Inferior parietal cortex (tissue), 1 donor: ENCODE measurements at regions not wholly inside any gene's neighbourhood (a gene's known extent, or its start where the extent isn't known, plus 50 kb on each side); places are given as distances from the start of the nearest gene placed in this dataset.

Source experiments
- DNase-seq: peaks from one replicate; pipeline ENCODE4 v3.0.0-alpha.2; 2016; ENCODE audit errors: extremely low spot score

DNA sequence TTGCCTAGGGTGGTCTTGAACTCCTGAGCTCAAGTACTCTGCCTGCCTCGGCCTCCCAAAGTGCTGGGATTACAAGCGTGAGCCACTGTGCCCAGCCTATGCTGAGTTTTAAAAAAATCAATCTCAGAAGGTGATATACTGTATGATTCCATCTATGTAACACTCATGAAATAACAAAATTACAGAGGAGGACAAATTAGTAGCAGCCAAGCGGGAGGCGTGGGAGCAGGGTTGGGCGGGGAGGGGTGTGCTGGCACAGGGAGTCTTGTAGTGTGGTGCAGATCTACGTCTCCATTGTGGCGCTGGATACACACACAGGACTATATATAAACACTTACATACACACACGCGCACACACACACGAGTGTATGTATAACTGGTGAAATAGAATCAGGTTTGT is 80.6 kb upstream of the LINGO1 start:
- DNase-seq, result no peak

DNA sequence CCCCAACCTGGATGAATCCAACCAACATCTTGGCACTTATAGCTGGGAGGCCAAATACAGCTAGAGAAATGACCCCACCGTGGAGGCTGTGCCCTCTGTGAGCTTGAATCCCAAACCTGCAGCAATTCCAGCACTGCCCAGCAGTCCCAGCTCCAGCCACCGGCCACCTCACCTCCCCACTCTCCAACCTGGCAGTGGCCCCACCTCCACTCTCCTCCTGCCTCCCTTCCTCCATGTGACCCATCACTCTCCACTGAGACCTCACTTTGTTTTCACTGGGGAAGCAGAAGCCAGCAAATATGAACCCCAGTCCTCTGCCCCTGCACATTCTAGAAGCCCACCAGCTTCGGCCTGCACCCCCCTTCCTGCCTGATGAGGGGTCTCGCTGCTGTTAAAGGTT is 79.7 kb upstream of the LINGO1 start:
- no peak for DNase-seq

DNA sequence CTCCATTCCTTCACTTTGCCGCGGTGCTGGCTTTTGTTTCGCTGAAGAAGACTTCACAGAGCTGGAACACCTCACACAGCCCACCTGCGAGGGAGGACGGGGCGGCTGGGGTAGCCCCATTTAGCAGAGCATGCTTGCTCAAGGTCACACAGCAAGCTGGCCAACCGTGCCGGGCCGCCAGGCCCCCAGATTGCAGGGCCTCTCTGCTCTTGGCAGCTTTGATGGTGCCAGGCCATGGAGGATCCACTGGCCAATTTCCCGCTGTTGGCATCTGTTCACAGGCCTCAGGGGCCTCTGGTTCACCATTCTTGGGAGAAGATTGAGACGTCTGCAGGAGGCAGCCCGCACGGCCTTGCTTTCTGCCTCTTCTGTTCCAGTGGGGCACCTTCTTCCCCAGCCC is 77.9 kb upstream of the LINGO1 start:
- DNase-seq, result no peak

DNA sequence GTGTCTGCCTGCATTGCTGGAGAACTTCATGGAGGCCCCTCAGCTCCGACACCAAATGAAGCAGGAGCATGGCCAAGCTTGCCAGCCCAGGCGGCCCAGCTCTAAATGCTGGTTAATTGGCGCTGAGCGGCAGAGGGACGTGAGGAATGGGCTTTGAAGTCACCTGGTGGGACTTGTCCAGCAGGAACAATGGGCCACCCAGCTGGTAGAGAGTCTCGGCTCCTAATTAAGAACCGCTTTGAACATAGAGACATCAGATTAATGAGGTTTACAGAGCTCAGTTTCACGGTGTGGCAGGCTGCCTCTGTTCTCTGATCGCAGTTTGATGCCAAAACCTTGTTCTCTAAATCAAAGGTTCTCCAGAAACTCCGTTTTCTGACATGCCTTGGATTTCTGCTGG is 77.5 kb upstream of the LINGO1 start:
- DNase-seq, result no peak

DNA sequence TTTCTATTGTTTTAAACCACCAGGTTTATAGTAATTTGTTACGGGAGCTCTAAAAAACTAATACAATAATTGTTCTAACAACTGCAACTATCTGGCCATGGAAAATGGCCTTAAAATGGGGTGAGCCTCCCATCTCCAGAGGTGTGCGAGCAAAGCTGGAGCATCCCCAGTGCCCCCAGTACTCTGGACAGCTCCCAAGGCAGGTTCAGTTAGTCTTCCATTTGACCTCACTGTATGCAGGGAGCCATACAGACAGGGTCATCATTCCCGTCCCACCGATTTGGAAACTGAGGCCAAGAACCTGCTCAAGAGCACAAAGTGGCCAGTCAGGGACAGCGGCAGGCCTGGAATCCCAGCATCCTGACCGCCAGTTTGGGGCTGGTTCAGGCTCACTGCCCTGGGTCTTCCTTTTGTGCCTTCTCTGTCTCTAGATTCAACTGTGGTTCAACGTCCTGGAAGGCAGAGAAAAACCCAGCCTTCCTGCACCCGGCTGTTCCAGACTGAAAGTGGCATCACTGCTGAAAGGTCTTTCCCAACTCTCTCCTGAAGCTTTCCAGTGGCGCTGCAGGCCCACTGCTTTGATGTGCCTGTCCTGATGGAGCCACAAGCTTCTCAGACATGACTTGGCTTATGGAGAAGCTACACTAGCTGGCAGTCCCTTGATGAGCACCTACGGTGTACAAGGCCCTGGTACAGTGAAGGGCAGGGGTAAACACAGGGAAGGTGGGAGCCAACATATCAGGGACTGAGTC is 76.6 kb upstream of the LINGO1 start:
- no peak for DNase-seq

DNA sequence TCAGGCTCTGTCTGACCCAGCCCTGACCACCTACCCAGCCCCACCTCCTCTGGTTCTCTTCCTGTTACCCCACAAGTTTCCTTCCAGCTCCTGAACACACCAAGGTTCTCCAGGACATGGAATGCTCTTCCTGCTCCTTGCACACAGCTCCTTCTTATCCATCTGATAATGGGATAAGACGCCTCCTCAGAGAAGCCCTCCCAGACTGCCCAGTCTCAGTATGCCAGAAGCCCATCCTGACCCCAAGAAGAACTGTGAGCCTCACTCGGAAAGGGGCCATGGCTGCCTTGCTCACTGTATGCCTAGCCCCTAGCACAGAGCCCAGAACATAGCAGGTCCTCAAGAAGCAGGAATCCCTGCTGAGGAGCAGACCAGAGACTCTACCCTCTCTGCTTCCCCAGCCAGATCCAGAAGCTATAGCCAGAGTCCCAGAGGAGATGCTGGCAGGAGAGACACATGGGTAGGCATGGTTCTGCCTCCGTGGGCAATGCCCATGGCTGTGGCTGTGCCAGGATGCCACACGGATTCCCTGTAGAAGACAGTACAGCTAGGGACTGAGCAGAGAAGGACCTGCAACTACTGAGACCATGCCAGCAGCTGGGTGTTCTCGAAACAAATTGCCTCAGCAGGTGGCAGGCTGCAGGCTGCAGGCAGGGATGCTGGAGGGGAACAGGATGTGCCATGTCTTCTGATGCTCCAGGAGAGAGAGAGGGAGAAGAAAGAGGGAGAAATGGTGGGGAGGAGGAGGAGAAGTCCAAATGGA is 74.0 kb upstream of the LINGO1 start:
- DNase-seq, result no peak

DNA sequence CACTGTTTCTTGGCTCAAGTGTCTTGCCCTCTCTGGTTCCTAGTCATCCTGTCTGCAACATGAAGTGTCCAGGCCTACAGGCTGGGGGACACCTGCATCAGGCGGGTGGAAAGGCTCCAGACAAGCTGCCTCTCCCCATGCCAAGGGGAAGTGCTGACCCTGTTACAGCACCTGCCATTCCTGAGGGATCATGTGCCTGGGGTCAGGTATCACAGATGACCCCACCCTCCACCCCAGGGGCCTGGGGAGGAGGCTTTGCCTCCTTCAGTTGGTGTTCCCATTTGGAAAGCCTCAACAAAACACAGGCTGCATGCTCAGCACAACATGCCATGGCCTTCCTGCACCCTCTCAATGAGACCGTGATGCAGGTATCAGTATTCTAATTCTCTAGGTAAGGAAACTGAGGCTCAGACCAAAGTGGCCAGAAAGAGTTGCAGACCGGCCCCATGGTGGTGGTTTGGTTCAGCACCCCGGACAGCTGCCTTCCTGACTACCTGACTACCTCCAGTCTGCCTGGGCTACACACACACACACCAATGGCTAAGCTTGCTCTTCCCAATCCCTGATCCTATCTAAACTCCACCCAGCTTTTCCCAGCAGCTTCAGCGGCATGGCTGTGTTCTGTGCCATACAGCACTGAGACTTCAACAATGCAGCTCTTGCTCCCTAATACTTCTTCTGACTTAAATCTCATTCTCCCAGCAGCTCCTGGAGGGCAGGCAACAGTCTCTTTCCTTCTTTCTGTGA is 69.7 kb upstream of the LINGO1 start:
- no peak for DNase-seq

DNA sequence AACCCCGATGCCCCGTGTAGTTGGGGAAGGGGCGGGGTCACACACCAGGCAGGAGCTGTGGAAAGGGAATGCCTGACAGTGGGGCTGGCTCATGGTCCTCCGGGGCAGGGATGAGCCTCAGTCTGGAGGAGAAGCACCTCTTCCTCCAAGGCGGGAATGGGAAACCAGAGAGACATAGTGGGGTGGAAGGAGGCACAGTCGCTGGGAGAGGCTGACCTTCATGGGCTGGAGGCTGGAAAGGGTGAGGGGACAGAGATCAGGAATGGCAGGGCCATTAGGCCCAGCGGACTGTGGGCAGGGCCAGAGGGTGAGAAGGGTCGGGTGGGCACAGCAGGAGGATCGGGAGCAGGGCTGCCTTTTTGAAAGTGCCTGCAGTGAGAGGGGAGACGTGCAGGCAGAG is 65.8 kb upstream of the LINGO1 start:
- no peak for DNase-seq

DNA sequence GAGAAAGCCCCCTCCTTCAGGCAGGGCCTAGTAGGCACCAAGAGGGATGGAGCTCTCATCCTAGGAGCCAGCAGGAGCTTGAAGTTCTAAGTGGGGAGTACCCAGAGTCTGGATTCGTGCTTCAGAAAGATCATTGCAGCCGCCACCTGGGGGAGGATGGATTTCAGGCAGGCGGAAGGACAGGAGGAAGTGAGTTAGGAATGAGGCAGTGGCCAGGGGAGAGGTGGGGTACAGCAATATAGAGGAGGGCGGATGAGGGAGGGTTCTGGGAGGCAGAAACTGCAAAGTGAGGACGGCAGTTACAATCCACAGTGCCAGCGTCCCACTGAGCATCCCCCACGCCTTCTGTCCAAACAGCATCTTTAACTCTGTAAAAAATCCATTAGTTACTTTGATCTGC is 65.2 kb upstream of the LINGO1 start:
- no peak for DNase-seq

DNA sequence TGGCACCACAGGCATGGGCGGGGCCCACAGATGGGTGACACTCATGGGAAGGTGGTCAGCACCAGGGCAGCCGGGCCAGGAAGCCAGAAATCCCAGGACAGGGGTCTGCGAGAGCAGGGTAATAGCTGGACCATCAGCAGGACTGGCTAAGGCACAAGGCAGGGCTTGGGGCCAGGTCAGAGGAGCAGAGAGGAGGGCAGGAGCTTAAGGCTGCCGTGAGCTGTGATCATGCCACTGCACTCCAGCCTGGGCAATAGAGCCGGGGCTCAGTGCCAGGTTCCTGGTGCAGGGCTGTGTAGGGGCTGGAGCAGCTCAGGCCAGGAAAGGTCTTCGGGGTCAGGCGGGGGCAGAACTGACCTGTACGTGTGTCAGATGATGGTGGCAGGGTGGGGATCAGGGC is 64.2 kb upstream of the LINGO1 start:
- DNase-seq, result no peak

DNA sequence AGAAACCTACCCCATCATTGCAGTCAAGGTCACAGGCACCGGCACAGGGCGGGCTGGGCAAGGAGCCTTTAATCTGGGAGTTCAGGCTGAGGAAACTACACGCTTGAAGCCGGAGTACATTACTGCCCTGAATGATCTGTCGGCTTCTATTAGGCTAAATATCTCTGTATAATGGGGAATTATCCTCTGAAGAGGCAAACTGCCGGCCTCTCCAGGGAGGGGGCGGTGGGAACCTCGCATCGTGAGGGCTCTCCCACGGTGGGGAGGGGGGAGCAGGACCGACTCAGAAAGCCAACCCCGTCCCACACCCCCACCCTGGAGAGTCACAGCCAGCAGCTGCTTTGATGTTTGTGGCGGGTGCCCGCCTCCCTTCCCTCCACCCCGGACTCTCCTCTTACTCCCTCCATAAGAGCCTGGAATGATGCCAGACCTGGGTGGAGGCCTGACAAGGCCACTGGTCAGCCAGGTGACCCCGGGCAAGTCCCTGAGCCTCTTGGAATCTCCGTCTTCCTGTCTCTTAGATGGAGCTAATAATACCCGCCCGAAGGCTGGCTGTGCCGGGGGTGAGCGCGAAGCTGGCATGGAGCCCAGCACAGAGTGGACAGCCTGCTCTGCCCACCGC is 63.4 kb upstream of the LINGO1 start:
- DNase-seq, result no peak

DNA sequence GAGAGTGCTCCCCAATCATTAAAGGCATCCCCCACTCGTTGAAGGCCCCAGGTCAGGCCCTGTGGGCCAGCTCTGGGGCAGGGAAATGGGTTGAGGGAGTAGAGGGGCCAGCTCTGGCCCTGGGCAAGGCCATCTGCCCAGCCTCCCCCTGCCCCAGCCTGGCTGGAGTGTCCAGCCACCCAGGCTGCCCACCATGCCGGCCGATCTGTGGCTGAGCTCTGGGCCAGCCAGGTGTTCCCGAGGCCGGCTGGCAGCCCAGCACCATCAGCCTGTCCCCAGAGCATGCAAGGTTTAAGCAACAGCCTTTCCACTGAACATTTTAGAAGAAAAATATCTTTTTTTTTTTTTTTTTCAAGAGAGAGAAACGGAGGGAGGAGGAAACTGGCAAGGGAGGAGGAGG is 62.8 kb upstream of the LINGO1 start:
- DNase-seq, result no peak

DNA sequence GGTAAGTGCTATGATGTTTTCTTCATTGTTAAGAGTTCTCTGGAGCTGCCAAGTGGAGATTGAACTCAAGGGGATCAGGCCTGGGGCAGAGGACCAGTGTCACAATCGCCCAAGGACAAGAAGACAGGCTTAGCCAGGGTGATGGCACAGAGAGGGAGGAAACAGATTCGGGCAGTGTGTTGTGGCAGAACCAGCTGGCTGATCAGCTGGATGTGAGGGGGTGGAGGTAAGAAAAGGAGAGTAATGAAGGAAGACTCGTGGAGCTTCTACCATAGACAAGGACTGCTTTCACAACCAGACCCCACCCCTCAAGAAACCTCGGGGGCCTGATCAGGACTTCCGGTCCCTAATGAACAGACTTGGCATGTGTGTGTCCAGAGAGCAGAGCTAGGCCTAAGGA is 60.9 kb upstream of the LINGO1 start:
- DNase-seq, result no peak

DNA sequence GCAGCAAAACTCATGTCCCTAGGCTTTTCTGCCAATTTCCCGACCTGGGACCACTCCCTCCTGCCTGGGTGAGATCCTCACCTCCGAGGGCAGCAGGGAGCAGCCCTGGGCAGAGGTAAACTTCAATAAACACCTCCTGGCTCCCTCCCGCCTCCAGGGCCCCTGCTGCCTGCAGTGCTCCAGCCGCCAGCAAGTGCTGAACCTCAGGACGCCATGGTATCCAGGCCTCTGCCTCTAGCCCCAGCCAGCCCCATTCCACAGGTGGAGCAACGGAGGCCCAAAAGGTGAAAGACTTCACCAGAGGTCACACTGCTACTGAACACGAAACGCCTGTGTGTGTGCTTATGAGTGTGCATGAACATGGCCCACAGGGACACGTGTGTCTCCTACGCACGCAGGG is 59.9 kb upstream of the LINGO1 start:
- DNase-seq, result no peak

DNA sequence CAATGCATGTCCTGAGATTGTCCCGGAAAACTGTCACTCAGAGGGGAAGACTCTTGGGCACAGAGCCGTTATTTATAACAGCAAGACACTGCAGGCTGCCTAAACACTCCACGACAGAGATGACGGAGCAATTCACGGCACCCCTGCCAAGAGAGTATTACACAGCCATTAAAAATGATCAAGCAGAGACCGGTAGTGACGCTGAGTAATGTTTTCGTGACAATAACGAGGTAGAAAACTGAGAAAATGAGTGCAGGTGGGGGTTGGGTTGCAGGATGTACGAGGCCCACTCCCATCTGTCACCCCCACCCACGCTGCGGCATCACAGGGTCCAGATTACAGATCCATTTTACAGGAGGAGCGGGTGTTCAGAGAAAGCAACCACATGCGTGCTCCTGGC is 58.9 kb upstream of the LINGO1 start:
- no peak for DNase-seq

DNA sequence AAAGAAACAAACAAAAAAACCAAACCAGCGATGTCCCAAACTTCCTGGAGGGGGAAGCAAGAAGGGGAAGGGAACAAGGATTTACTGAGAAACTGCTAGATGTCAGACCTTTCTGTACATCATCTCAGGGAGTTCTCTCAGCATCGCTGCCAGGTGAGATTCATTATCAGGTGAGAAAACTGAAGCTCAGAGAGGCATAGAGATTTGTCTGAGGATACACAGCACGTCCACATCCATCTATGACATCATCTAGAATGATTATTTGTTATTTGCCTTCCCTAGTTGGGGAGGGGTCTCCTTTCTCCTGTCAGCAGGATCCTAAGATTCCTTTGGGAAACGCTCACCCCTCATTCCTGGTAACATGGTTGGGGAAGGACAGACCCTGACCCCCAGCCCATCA is 57.1 kb upstream of the LINGO1 start:
- DNase-seq, result no peak

DNA sequence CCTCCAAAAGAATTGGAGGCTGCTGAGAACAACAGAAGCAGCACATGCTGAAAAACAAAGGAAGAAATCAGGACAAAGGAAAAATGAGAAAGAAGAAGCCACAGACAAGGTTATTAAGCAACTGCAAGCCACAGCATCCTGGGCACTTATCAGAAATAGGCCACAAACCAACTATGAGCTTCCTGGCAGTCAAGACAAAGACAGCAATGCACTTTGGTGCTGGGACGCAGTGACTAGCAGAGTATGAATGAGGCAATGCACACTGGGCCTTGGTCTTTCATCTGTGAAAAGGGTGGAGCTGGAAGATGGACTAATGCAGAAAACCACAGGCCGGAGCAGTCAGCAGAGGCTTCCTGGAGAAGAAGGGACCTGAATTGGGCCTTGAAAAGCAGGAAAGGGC is 56.0 kb upstream of the LINGO1 start:
- DNase-seq, result no peak

DNA sequence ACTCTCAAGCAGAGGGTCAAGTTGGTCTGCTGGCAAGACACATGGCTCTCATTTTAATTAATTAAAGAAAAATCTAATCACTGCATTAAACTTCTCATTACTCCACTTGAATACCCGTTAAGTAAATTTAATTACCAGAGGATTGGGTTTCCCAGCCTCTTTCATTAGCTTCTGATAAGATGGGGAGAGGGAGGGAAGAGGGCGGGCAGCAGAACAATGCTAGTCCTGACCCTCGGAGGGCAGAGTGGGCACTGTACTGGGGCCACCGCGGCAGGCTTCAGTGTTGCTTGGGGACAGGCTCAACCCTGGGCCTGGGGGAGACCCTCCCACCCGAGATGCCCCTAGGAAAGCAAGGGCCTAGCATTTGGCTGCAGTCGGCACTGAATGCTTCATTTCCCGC is 55.6 kb upstream of the LINGO1 start:
- no peak for DNase-seq

DNA sequence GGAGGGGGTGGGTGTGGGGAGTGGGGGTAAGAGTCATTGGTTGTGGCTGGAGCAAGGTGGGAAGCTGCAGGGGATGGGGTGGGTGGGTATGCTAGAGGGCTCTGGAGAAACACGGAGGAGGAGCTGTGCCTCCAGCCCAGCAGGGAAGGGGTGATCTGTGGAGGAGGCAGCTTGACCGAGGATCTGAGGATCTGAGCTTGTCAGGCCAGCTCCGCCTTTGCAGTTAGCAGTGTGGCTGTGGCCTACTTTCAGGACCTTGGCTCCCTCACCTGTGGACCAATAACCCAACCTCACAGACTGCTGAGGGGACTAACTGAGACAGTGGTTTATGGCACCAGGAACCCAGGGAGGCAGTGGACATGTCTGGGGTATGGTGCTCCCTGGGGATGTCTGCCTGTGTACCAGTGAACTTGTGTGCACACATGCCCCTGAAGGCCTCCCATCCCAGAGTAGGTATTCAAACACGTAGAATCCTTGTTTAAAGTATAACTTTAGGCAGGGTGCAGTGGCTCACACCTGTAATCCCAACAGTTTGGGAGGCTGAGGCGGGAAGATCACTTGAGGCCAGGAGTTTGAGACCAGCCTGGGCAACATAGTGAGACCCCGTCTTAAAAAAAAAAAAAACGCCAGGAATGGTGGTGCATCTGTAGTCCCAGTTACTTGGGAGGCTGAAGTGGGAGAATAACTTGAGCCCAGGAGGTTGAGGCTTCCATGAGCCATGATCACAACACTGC is 52.5 kb upstream of the LINGO1 start:
- DNase-seq, result no peak

DNA sequence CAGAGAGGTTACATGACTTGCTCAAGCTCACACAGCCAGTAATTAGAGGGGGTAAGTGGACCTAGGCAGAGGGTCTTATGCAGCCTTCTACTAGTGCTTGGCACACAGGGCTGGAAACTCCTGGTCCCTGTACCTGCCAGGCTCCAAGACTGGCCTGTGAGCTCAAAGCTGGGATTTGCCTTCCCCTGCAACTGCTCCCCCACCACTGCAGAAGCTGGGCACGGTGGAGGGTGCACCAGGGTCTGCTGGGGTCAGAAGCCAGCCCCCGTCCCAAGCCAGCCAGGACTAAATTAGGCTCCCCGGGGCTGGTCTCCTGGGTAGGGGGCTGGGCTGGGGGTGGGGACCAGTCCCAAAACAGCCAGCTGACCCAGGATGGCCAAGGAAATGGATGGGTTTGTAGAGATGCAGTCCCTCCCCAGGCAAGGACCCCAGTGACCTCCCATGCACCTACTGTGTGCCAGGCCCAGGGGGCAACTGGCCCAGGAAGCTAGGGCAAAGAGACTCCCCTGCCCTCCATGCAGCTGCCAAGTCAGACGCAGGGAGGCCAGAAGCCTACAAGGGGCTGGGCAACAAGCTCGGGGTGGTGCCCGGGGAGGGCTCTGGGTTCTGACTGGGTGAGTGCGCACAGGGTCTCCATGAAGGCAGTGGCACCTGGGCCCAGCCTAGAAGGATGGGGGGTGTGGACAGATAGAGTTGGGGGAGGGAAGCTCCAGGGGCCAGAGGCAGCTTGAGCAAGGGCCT is 51.8 kb upstream of the LINGO1 start:
- DNase-seq, result no peak

DNA sequence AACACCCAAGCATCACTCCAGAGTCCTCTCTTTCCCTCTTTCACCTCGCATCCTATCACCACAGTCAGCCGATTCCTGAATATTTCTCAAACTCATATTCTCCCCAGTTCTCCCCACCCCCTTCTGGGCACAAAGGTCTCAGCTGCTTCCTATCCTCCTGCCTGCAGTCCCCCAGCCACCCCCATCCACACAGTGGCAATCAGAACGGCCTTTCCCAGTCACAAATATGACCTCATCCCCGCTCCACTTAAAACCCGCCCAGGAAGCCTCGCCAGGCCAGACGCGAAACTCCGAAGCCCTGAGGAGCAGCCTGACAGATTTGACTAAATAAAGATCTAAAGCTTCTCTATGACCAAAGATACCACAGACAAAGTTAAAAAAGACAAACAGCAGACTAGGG is 49.9 kb upstream of the LINGO1 start:
- no peak for DNase-seq
